ENCODE measurements at regions not wholly inside any gene's neighbourhood (a gene's known extent, or its start where the extent isn't known, plus 50 kb on each side); places are given as distances from the start of the nearest gene placed in this dataset.
"Not testable (repeated sequence)": the region's sequence is repeated elsewhere in the genome, so short reads cannot be mapped to it uniquely, and the experiment has no call there.

DNA sequence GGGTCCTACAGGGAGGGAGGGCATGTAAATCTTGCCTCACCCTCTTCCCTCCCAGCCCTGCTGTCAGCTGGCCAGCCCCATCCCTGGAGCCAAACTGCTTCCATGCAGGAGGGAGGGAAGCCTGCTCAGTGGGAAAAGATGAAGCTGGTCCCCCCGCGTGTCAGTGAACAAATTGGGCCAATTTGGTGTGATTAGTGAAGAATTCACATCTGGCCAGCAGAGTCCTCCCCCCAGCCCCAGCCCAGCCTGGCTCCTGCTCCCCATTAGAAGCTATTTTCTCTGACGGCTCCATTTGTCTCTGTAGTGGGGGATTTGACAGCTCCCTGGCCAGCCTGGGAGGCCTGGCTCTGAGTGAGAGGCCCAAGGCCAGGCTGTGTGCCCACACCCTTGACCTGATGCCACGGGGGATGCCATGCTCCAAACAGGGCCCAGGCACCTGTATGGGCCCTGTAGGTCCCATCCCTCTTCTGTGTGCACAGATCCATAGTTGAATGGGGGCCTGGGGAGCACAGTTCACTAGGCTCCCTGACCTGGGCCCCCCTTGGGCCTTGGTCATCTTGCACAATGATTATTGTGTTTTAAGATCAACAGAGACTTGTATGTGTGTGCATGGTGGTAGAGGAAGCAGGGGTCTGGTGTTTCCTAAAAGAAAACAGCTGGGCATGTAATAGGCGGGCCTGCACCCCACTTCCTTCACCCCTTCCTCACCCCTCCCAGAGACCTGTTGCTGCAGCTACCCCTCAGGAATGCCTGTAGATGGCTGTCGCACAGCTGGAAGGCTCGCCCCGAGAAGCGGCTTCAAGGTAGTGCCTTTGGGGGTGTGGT is 50.7 kb upstream of the TAC4 start:
- no peak for DNase-seq (ENCODE audit: low read depth in 2 of 2)

DNA sequence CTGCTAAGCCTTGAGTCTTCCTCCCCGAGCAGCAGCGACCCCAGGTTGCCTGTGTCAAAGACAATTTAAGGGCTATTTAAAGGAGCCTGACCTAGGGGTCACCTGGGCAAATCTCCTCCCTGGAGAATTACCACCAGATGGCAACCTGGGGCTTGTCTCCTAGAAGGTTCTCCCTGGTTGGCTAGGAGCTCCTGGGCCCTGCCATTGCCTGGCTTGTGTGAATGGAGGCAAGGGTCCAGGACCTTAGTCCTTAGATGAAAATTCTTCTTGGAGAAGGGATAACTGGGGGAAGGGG is 51.3 kb upstream of the TAC4 start:
- peak; percentile 18 to 23 for DNase-seq (ENCODE audit: low read depth in 2 of 2)

DNA sequence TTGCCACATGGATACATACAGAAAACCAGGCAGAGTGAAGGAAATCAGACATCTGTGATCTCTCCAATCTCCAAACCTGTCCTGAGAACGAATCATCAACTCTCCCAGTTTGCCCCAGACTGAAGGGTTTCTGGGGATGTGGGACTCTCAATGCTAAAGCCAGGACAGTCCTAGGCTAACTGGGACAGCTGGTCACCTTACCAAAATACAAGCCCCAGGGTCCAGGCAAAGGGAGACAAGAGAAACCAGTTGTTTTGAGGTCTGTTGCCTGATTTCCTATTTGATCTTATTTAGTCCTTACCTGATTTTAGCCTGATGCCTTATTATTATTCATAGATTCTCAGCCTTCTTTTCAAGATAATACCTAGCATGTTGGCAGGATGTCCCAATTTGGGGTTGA is 51.7 kb upstream of the TAC4 start:
- no peak for DNase-seq (ENCODE audit: low read depth in 2 of 2)

DNA sequence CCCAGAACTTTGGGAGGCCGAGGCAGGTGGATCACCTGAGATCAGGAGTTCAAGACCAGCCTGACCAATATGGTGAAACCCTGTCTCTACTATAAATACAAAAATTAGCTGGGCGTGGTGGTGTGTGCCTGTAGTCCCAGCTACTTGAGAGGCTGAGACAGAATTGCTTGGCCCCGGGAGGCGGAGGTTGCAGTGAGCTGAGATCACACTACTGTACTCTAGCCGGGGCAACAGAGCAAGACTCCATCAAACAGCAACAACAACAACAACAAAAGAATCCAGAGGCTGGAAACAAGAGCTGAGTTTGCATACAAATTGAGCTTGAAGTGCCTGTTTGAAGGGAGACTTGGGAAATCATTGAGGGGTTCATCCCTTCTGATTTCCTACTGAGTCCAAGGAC is 52.9 kb upstream of the TAC4 start:
- not testable (repeated sequence) for DNase-seq (ENCODE audit: low read depth in 2 of 2)

DNA sequence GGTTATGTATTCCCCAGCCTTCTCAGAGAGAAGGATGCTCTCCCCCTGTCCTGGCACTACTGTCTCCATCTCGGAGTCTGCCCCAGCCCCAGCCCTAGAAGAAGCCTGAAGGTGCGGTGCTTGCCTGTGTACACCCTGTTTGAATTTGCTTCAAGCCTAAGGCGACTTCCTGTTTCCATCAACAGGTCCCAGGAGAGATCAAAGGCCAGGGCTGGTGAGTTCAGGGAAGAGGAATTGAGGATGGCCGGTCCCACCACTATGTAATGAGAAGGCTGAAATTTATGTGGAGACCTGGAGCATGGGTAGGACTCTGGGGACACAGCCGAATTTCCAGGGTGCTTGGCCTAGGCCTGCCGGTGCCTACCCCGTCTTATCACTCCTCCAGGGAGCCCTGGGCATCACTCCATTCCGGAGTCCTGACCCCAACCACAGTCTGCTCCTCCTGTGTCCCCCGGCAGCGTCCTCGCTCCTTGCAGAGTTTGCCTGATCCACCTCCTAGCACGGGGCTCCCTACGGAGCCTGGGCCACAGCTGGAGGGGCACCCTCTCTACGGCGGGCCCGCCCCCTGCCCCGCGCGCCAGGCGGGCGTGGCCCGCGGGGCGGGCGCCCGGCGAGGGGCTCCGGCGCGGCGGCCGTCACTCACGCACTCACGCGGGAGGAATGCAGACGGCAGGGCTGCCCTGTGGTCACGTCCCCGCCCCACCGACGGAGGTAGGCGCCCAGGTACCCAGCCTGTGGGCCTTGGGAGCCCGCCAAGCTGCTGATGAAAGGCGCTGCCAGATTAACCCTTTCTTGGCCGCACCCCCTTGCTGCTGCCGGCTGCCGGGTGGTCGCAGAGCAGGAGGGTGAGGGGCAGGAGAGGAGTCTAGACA is 53.8 kb upstream of the TAC4 start:
- DNase-seq (ENCODE audit: low read depth in 2 of 2) = no peak

DNA sequence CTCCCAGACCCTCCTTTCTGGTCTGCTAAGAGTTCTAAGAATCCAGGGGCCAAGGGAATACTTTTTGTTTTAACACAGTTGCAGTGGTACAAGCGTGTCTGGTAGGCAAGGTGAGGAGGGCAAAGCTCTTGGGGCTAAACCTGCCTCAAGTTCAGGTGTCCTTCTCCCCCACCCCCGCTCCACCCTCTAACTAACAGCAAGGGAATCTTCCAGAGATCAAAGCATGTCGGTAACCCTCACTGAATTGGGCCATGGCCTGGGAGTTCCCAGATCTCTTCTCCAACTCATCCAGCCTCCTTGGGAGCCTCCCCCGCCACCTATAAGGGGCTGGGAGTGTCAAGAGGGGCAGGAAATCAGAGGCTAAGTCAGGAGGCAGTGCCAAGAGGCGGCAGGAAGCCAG is 55.7 kb upstream of the TAC4 start:
- no peak for DNase-seq (ENCODE audit: low read depth in 2 of 2)

DNA sequence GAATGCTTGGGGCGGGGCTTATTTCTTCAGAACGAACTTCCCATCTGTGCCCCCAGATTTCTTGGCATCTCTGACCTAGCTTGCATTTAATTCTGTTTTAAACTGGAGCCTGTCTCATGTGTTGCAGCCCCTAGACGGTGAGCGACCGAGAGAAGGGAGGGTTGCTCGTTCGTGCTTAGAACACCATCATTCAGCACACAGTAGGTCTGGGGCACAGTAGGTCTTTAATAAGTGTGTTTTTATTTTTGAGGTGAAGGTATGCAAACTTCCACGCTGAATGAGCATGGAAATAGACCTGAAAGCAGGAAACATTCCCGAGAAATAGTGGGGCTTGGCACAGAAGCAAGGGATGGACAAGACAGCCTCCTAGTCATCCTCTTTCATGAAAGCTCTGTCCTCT is 57.0 kb upstream of the TAC4 start:
- no peak for DNase-seq (ENCODE audit: low read depth in 2 of 2)

DNA sequence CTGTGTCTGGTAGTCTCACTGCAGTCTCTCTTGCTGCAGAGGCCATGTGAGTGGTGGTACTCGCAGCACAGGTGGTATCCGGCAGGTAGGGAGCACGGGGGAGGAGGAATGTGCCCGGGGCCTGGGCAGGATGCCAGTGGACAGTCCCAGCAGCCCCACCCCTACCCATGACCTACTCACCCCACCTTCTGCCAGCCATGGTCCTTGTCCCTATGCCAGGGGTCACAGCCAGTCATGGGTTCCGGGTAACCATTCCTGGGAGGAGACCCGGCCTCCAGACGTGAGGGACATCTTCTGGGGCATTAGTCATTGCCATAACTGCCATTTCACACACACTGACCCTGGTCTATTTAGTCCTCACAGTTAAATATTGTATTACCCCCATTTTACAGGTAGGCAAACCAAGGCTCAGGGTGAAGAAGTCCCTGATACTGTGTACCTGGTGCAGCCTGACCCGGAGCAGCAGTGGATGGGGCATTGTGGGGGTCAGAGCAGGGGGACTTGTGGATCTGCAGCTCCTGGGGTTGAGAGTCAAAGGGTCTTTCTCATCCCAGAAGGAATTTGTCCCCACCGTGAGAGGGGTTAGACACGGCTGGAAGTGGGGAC is 58.8 kb upstream of the TAC4 start:
- no peak for DNase-seq (ENCODE audit: low read depth in 2 of 2)

DNA sequence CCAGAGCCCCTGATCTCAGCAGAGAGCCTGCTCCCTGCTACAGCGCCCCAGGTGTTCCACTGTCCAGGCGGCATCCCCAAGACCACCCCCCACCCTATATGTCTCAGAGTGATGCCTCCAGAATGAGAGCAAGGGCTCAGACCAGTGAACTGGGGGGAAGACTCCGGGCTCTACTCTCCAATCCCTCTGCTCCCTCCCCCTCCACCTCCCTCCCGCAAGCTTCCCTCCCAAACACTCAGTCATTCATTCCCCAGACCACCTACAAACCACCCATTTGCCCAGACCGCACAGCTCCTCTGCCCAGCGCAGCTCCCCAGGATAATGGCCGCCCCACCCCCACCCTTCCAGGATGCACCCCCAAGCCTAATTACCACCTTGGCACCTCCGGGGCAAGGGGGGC is 59.4 kb upstream of the TAC4 start:
- DNase-seq (ENCODE audit: low read depth in 2 of 2) = no peak

DNA sequence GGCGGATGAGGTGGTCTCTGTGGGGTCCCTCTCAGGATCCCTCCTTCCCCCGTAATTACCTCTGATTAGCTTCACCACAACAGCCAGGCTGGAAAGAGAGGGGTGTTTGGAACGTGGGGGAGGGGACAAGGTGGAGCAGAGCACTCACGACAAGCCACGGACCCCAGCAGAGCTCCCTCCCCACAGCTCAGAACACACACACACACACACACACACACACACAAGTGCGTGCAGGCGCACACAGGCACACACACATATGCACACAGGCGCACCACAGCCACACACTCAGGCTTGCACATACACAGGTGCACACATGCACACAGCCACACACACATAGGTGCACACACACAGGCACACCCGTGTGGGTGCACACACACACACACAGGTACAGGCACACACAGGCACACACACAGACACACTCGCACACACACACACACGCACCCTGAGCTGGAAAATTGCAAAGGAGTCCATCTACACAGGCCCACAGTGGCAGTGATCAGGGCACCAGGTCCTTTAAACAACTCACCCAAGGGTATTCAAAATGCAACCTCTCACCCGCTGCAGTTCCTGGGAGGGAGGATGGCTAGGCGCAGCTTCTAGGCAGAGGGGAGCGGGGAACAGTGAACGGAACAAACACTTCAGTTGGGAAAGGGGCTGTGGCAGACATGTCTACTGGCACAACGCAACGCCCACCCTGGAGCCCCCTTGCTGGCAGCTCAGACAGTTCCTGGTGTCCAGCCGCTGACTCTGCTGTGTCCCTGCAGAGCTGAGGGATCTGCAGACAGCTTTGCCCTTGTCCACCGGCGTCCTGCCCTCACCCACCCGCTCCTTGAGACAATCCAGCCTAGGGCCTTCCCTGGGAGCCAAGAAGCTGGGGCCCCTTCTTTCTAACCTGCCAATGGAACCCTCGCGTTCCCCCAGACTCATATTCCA is 59.9 kb upstream of the DLX4 start:
- DNase-seq (ENCODE audit: low read depth in 2 of 2) = no peak

DNA sequence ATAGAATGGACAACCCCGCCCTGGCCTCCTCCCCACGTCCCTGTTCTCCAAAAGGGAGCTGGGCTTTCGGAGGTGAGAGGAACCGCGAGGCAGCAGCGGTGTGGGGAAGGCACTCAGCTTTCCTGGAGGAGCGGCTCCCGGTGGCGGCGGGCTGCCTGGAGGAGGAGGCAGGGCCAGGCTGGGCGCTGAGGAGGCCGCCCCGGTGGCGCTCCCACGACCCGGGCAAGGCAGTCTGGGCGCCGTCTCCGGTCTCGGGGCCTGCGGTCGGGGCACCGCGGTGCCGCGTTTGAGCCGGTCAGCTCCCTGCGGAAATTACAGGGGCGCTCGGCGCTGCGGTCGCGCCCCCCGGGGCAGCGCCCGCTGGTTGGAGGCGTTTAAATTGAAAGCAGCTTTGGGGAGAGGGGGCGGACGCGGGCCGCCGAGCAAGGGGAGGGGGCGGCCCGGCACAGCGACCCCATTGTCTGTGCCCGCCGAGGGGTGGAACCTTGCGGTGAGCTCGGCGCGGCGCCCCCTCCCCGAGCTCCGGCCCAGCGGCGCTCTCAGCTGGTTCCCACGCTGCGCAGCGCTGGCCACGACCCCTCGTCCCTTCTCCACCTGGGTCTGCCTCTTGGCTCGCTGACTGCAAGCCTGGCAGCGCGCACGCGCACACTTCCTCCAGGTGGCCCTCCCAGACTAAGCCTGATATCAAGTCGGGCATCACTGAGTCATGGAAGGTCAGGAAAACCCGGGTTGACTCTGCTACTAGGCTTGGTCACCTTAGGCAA is 58.7 kb upstream of the DLX4 start:
- DNase-seq (ENCODE audit: low read depth in 2 of 2) = no peak

DNA sequence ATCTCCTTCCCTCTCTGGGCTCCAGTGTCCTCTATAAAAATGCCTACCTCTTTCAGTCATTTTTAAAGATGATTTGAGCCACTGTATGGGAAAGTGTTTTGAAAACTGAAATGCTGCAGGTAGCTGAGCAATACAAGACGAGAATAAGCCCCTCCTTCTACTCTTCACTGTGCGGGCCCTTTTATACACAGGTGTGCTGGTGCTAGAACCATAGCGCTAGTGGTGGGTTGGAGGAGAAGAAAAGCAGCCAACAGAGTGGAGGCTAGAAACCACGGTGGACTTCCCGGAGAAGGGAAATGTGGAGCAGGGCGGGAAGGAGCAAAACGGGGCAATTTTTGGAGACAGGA is 58.2 kb upstream of the DLX4 start:
- DNase-seq (ENCODE audit: low read depth in 2 of 2) = no peak

DNA sequence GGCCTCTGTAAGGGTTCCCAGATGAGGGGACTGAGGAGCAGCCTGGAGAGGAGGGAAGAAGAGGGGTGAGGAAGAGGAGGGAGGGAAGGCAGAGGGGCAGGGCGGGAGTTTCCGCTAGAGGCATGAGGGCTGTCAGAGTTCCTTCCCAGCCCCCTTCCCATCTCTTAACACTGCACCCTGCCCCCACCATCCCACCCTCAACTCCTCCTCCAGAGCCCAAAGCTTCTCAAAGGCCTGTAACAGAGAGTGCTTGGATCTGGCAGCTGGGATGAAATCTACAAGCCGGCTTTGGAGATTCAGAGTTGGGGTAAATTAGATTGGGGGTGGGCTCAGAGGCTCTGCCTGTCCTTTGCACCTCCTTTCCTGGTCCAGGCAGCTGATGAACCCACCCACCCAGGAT is 57.3 kb upstream of the DLX4 start:
- DNase-seq (ENCODE audit: low read depth in 2 of 2) = no peak

DNA sequence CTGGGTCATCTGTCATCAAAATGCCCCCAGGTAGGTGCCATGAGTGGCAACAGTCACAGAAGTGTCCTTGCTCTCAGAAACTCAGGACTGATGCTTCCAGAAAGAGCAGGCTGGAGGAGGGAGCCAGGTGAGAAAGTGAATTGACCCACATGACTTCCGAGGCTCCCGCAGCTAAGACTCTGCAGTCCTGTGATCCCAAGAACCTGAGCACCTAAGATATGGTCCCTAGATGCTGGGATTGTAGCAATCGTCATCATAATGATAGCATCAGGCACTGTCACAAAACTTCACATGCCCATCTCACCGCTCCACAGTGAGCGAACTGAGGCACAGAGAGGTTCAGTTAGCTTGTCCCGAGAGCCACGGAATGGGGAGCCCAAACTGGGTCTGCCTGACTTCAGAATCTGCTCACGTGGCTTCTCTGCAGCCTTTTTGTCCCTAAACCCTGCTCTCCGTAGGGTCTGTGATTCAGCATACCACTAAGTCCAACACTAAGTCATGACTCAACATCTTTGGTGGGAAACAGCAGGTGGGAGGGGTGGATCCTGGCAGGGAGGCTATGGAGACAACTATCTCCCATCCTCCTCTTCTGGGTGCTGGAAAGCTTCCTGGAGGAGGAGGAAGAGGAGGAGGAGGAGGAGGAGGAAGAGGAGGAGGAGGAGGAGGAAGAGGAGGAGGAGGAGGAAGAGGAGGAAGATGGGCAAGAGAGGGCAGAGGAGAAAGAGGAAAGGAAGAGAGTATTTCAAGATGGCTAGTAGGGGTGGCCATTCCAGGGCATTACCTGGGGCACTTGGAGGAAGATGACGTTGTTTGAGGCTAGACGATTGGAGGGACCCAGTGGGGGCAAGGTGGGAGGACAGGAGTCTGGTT is 55.5 kb upstream of the DLX4 start:
- no peak for DNase-seq (ENCODE audit: low read depth in 2 of 2)

DNA sequence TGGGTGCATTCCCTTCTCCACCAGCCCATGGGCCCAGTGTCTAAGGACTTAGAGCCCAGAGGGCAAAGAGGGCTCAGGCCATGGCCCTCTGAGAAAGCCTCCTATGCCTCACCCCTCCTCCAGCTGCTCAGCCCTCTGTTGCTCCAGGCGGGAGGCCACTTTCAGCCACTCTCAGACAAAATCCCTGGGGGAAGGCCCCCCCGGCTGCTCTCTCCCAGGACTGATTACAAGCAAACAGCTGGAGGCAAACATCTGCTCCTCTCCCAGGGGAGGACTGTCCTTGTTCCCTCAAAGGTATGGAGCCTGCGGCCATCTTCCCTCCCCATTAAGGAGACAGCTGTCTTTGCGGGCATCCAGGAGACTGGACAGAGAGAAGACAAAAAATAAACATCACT is 54.9 kb upstream of the DLX4 start:
- DNase-seq (ENCODE audit: low read depth in 2 of 2) = no peak

DNA sequence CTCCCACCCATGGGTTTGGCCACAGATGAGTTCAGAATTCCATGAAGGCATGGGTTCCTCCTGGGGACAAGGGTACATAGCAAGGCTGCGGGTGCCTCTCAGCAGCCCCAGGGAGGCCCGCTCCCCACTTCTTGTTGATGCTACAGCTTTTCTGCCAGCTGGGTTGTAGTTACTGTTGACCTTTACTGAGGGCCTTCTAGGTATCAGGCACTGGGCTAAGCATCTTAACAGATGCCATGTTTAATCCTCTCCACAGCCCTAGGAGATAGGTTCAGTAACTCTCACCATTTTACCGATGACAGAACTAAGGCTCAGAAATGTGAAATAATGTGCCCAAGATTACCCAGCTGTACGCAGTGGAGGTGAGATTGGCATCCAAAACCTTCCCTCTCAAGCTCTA is 54.3 kb upstream of the DLX4 start:
- no peak for DNase-seq (ENCODE audit: low read depth in 2 of 2)

DNA sequence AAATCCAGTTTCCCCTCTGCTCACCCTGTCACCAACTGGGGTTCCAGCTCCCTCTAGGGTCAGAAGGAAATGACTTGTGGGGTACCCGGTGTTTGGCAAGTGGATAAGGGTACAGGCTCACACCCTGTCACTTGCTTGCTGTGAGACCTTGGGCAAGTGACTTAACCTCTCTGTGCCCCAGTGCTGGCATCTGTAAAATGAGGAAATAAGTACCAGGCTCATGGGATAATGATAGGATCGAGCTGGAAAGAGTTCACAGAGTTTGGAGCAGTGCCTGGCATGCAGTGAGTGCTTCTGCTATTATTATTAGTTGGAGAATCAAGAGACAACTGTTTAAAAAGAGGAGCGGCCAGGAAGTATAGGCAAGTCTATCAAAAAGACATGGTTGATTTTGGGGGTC is 53.7 kb upstream of the DLX4 start:
- no peak for DNase-seq (ENCODE audit: low read depth in 2 of 2)

DNA sequence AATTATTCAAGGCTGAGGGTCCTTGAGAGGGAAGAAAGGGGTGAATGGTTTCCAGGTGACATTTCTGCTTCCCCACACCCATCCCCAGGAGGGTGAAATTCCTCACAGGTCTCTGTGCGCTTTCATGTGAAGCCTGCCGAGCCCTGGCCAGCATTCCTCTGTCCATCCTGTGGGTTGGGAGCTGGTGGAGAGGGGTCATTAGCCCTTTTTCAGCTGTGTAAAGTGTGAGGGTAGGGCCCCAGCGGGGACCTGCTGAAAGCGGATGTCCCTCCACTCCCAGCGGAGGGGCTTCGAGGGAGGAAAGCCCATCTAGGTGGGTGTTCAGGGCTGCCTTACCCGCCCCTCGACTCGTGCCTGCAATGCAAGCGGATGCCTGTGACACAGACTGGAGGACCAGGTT is 53.3 kb upstream of the DLX4 start:
- DNase-seq (ENCODE audit: low read depth in 2 of 2) = no peak

DNA sequence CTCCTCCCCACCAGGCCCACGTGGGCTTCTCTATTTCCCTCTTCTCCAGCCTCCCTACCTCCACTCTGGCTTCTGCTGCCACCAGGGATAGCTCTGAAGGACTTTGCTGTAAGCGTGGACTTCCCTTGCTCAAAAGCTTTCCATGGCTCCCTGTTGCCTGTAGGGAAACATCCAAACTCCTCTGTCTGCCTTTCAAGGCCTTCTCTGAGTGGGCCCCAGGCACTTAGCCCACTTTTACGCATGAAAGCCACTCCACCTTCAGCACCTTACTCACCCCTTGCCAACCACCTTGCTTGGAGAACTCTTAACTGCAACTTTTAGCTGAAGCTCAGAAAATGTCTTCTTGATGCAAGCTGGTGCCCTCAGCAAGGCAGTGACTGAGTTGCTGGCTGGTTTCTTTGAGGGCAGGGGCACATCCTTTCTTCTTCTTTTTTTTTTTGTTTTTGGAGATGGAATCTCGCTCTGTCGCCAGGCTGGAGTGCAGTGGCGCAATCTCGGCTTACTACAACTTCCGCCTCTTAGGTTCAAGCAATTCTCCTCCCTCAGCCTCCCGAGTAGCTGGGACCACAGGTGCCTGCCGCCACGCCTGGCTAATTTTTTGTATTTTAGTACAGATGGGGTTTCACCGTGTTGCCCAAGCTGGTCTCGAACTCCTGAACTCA is 52.0 kb upstream of the DLX4 start:
- DNase-seq (ENCODE audit: low read depth in 2 of 2) = no peak

DNA sequence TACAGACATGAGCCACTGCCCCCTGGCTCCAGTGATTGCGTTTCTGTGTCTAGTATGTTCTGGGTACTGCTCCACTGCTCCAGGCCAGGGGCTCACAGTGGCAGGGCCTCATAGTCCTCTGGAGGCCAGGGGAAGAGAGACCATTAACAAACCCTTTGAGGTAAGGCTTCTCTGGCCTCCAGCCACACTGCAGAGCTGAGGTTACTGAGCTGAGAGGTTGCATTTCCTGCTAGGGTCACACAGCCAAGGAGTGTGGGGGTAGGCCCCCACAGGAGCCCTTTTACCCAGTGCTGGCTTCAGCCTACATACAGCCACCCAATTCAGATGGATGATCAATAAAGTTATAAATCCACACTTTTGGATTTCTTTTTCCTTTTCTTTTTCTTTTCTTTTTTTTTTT is 50.4 kb upstream of the DLX4 start:
- no peak for DNase-seq (ENCODE audit: low read depth in 2 of 2)
